GM19438 (cell line): ENCODE measurements at regions not wholly inside any gene's neighbourhood (a gene's known extent, or its start where the extent isn't known, plus 50 kb on each side); places are given as distances from the start of the nearest gene placed in this dataset.
A peak's percentile ranks its signal among the peaks of the same experiment; 100 is the strongest.
"Not testable (repeated sequence)": the region's sequence is repeated elsewhere in the genome, so short reads cannot be mapped to it uniquely, and the experiment has no call there.

Experiments used
- ATAC-seq: cut with Tn5 transposase; IDR thresholded peaks from one replicate; pipeline ENCODE4 v1.9.1; 2021; ENCODE audit warnings: low read depth; ENCODE audit not compliant: unreplicated experiment

- ATAC-seq = no peak
Observed at GRCh38 chr11:29265381-29265780, 751.4 kb downstream of the KCNA4 start.

GRCh38 chr11:29263971-29264682 lies 752.7 kb downstream of the KCNA4 start:
- ATAC-seq = no peak

DNA sequence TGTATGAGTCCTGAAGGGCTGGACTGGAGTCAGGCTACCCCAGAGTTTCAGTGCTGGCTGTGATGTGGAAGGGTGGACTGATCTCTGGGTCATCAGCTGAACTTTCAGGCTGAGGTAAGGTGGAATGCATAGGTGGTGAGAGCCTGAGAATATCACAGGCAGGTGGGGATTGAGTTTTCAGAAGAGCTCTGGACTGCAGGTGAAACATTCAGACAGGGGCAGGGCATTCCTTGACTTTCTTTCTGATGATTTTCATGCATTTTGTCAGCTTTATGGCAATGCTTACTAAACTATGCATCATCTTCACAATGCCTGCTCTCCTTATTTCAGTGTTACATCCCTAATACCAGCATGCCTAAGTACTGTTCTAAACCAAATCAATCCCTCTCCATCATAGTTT lies 755.0 kb downstream of the KCNA4 start:
- no peak for ATAC-seq

DNA sequence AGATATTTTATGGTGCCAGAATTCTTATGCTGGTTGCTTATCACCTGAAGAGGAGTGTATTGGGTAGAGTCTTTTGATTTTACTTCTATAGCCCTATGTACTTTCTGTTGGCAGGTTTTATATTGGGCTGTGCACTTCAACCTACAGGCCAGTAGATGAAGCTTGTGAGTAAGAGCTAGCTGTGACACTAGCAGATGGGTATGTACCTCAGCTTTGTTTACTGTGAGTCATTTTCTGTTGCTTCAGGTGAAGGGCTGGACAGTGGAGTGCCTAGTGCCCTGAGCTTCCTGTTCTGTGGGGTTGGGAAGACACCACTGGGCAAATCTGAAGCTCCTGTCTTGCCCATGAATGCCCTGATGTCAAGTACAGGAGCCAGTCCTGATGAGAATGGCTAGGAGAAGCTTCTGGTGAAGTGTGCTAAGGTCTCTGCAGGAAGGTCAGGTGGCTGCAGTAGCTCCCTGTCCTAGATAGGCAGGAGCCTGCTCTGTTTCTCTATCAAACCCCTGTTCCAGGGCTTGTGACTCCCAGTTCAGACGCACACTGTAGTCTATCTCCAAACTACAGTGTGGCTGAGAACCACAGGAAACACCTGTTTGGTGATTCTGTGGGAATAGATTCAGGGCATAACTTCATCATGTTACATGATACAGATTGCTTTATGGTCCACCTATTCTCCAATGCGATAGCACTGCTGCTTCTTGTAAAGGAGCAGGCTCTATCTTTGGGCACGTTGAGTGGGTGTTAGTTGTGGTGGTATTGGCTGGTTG lies 755.7 kb downstream of the KCNA4 start:
- no peak for ATAC-seq

- ATAC-seq = no peak
Observed at GRCh38 chr11:29258411-29258810, 758.4 kb downstream of the KCNA4 start.

GRCh38 chr11:29256580-29256979 lies 760.2 kb downstream of the KCNA4 start:
- ATAC-seq = no peak

GRCh38 chr11:29255401-29255800 lies 761.4 kb downstream of the KCNA4 start:
- ATAC-seq = no peak

DNA sequence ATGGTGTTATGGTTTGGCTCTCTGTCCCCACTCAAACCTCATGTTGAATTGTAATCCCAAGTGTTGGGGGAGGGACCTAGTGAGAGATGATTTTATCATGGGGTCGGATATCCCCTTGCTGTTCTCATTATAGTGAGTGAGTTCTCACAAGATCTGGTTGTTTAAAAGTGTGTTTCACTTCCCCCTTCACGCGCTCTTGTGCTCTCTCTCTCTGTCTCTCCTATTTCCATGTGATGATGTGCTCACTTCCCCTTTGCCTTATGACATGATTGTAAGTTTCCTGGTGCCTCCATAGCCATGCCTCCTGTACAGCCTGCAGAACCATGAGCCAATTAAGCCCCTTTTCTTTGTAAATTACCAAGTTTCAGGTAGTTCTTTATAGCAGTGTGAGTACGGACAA lies 765.1 kb downstream of the KCNA4 start:
- peak; percentile 78 for ATAC-seq

- no peak for ATAC-seq
Observed at GRCh38 chr11:29249713-29250112, 767.1 kb downstream of the KCNA4 start.

GRCh38 chr11:29244355-29244754 lies 772.5 kb downstream of the KCNA4 start:
- ATAC-seq = no peak

GRCh38 chr11:29243616-29244015 lies 773.2 kb downstream of the KCNA4 start:
- ATAC-seq = no peak

DNA sequence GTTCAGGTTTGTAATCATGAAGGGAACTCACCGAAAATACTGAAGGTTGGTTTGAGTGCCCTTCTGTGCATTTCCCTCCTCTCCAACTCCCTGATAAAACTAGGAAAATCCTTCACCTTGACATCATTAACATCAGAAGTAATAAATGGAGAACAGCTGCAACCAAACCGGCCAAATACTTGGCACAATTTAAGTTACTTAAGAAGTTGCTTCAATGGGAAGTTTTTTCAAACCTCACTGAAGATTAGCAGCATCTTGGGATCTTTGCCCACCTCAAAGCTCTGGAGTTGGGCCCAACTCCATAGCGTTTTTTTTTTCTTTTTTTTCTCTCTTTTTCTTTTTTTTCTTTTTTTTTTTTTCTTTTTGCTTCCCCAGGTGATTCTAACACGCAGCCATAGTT lies 784.8 kb downstream of the KCNA4 start:
- no peak for ATAC-seq

DNA sequence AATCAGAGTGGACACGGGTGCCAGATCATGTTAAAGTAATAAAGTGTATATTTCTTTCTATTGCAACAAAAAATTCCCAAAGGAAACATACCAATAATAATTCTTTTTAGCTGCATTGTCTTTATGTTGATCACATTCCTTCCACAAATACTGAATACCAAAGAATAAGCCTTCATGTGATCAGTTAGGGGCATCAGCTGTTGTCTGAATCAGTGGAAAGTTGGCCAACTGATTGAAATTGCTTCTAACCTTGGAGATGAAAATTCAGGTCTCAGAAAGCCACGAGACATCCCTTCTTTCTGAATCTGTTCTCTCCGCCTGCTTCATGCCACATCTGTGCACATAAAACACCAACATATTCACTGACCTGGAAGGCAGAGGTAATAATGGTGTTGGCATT lies 785.2 kb downstream of the KCNA4 start:
- no peak for ATAC-seq

GRCh38 chr11:29227811-29228210 lies 789.0 kb downstream of the KCNA4 start:
- ATAC-seq = no peak

DNA sequence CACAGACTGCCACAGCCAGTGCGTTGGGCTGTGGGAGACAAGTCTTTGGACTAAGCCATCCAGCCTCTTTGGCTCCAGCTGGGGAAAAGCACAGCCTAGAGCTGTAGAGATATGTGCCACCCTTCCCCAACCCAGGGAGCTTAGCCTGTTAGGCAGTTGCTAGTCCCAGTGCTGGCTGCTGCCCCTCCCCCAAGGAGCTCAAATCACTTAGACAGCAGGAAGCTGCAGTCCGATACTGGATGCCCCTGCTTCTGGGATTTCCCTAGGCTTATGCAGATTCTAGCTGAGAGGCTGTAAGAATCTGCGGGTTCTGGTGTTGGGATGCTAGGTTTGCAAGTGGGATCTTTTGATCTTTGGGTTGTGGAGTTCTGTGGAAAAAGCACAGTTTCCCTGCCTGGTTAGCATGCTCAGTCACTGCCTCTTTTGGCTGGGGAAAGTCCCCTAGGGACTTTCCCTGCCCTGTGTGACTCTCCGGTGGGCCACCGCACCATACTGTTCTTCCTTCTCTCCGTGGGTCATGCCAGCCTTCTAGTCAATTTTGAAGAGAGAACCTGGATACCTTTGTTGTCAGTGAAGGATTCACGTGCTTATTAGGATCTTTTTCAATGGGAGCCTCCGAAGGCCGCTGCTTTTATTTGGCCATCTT lies 792.0 kb downstream of the KCNA4 start:
- ATAC-seq = no peak

GRCh38 chr11:29219531-29219930 lies 797.3 kb downstream of the KCNA4 start:
- not testable (repeated sequence) for ATAC-seq

GRCh38 chr11:29217901-29218300 lies 798.9 kb downstream of the KCNA4 start:
- no peak for ATAC-seq

DNA sequence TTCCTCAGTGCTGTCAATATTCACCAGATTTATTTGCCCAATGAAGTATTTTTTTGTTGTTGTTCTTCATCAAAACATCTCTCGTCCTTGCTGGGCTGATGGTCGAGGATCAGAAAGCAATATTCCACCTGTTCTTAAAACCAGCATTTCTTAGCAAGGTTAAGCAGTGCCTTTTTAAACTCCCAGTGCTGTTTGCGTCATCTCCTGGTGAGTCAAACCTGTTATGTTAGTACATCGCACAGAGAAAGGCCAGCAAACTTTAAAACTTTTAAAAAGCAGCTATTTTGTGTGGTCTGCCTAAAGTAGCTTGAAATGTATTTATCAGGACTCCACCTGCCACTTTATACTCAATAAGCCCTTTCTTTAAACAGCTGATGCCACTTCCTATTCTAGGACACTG lies 802.0 kb downstream of the KCNA4 start:
- no peak for ATAC-seq

DNA sequence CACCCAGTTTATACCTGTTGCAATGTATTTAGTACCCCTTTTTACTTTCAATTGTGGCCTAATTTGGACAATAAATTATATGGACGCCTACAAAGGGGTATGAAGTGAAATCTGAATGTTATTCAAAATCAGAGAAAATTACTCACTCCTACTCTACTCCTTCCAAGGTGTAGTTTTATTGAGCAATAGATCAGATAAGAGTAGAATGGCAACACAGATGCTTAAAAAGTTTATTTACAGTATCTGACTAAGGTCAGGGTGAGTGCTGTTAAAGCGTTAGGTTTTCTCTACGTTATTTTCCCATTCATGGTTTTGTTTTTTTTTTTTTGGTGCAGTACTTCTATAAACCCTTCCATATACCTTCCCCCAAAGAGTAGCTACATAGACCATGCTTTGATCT lies 805.6 kb downstream of the KCNA4 start:
- ATAC-seq = no peak

- ATAC-seq = no peak
Observed at GRCh38 chr11:29210426-29210825, 806.4 kb downstream of the KCNA4 start.

GRCh38 chr11:29208117-29208516 lies 808.7 kb downstream of the KCNA4 start:
- ATAC-seq = no peak
